H1 (cell line): ENCODE measurements at regions not wholly inside any gene's neighbourhood (a gene's known extent, or its start where the extent isn't known, plus 50 kb on each side); places are given as distances from the start of the nearest gene placed in this dataset.

Experiments used
- CHD1 ChIP-seq: IDR thresholded peaks from 2 replicates; pipeline ENCODE4 v1.6.1; 2012; ENCODE audit warnings: low read depth, low read length, improper control_type of control experiment
- CHD7 ChIP-seq: fragments of 300-600 bp; sonication (generic); IDR thresholded peaks from 2 replicates; pipeline ENCODE4 v1.7.1; 2012; ENCODE audit warnings: low read length, moderate library complexity, mild to moderate bottlenecking, inconsistent platforms; ENCODE audit not compliant: insufficient replicate concordance
- EP300 ChIP-seq, 2 experiments: IDR thresholded peaks; 1 replicate in 1 of 2; 2 replicates in 1 of 2; pipeline ENCODE4 v1.6.1; 2011 to 2012; ENCODE audit warnings: low read depth in 2 of 2, low read length in 2 of 2, mild to moderate bottlenecking in 2 of 2, borderline replicate concordance in 1 of 2, inconsistent platforms in 1 of 2, moderate library complexity in 1 of 2
- HDAC2 ChIP-seq, 2 experiments: fragments of 300-600 bp in 1 of 2; sonication (generic) in 1 of 2; IDR thresholded peaks; 2 replicates each; pipeline ENCODE4 v1.6.1; 2011 to 2012; ENCODE audit warnings: low read depth in 2 of 2, low read length in 2 of 2, mild to moderate bottlenecking in 2 of 2, moderate library complexity in 2 of 2, borderline replicate concordance in 1 of 2, inconsistent platforms in 1 of 2
- JUND ChIP-seq: IDR thresholded peaks from 2 replicates; pipeline ENCODE4 v1.6.1; 2011; ENCODE audit warnings: mild to moderate bottlenecking, improper control_type of control experiment, low read length
- KDM5A ChIP-seq: fragments of 200-600 bp; IDR thresholded peaks from 2 replicates; pipeline ENCODE4 v1.7.1; 2012; ENCODE audit warnings: mild to moderate bottlenecking, low read length, inconsistent platforms, mixed read lengths
- RXRA ChIP-seq: IDR thresholded peaks from 2 replicates; pipeline ENCODE4 v1.6.1; 2011; ENCODE audit warnings: low read depth, mild to moderate bottlenecking, low read length, moderate library complexity; ENCODE audit not compliant: insufficient read depth
- SAP30 ChIP-seq: fragments of 300-600 bp; sonication (generic); IDR thresholded peaks from 2 replicates; pipeline ENCODE4 v1.7.1; 2012; ENCODE audit warnings: low read length, moderate library complexity, mild to moderate bottlenecking, inconsistent platforms; ENCODE audit not compliant: insufficient read depth, insufficient replicate concordance
- TAF1 ChIP-seq: IDR thresholded peaks from 2 replicates; pipeline ENCODE4 v1.6.1; 2011; ENCODE audit warnings: mild to moderate bottlenecking, low read depth, low read length

DNA sequence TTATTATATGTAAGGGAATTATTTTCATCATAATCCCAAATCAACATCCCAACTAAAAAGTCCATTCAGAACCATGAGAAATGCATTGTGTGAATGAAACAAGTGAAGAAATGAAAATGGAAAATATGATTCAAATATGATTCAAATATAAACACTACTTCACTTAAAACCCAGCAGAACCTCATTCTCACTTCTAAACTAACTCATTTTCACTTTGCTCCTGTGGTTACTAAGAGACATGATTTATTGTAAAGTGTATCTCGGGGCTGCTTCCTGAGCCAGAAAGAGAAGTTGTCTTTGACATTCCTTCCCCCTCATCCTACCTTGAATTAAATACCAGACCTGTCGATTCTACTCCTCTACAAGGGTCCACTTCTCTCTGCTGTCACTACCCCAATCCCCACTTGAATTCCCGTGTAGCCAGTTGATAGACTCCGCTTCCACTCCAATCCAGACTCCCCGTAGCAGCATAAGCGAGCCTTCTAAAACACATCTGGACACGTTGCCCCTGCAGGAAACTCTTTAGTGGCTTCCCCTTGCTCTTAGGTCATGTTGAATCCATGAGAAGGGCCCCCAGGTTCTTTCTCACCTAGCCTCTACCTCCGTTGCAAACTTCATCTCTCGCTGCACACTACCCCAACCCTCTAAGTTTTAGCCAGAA is 697.0 kb upstream of the ID2 start (continued):
- TF ChIP-seq CHD7: no peak
- no peak for TF ChIP-seq RXRA
- TF ChIP-seq KDM5A: no peak
- no peak for TF ChIP-seq EP300 (IDR thresholded peaks at IDR 0.05; ENCODE audit: borderline replicate concordance in 1 of 2, low read depth in 2 of 2, low read length in 2 of 2)
- no peak for TF ChIP-seq HDAC2 (IDR thresholded peaks at IDR 0.05; ENCODE audit: borderline replicate concordance in 1 of 2, low read depth in 2 of 2, low read length in 2 of 2)
- no peak for TF ChIP-seq SAP30
- TF ChIP-seq TAF1: no peak
- no peak for TF ChIP-seq CHD1
- no peak for TF ChIP-seq JUND
